HEK293 (cell line): ENCODE measurements at regions not wholly inside any gene's neighbourhood (a gene's known extent, or its start where the extent isn't known, plus 50 kb on each side); places are given as distances from the start of the nearest gene placed in this dataset.

Experiments
- CTCF ChIA-PET: fragments of 350-600 bp; formaldehyde crosslinking; extraction: SDS; loops from one replicate; lab custom pipeline; 2021; ENCODE audit warnings: antibody characterized with exemption; lab: Yijun Ruan, JAX
- POLR2A ChIA-PET: fragments of 300-600 bp; formaldehyde crosslinking; extraction: SDS; loops from one replicate; lab custom pipeline; 2020; ENCODE audit warnings: antibody characterized with exemption, inconsistent platforms; lab: Yijun Ruan, JAX
- H3K27ac ChIP-seq: fragments of 200-500 bp; sonication (Bioruptor generic); 2 replicates; pipeline ENCODE4 v1.5.1; 2014; ENCODE audit warnings: low read depth, low read length, control low read depth, inconsistent platforms; ENCODE audit errors: extremely low read depth
- H3K36me3 ChIP-seq, 2 experiments: fragments of 200-500 bp in 1 of 2; sonication (Bioruptor generic) in 1 of 2; 1 replicate in 1 of 2; 2 replicates in 1 of 2; pipeline ENCODE4 v1.5.1; 2014 to 2017; ENCODE audit warnings: inconsistent platforms in 2 of 2, low read length in 2 of 2; ENCODE audit not compliant: control insufficient read depth in 2 of 2, insufficient read depth in 1 of 2
- H3K4me1 ChIP-seq: fragments of 200-500 bp; sonication (Bioruptor generic); 2 replicates; pipeline ENCODE4 v1.5.1; 2014; ENCODE audit warnings: mild to moderate bottlenecking, low read length, inconsistent platforms; ENCODE audit not compliant: control insufficient read depth, insufficient read depth
- H3K4me3 ChIP-seq: 2 replicates; pipeline ENCODE4 v1.5.1; 2011; ENCODE audit warnings: low read depth, mild to moderate bottlenecking, control low read depth, low read length, moderate library complexity
- H3K9me3 ChIP-seq: fragments of 200-500 bp; sonication (Bioruptor generic); 2 replicates; pipeline ENCODE4 v1.5.1; 2014; ENCODE audit warnings: low read depth, low read length, inconsistent platforms; ENCODE audit not compliant: control insufficient read depth, insufficient read depth
- GLIS2 ChIP-seq: fragments of 450-650 bp; formaldehyde crosslinking; IDR thresholded peaks from 2 replicates; pipeline ENCODE4 v1.5.1; 2016; ENCODE audit warnings: missing biosample characterization, missing genetic modification characterization
- KLF7 ChIP-seq: fragments of 450-650 bp; formaldehyde crosslinking; IDR thresholded peaks from 2 replicates; pipeline ENCODE4 v1.5.1; 2016; ENCODE audit warnings: missing biosample characterization, missing genetic modification characterization, borderline replicate concordance
- PRDM1 ChIP-seq: fragments of 450-650 bp; formaldehyde crosslinking; IDR thresholded peaks from 2 replicates; pipeline ENCODE4; 2016; ENCODE audit warnings: missing biosample characterization, missing genetic modification characterization
- SCRT1 ChIP-seq: fragments of 450-650 bp; formaldehyde crosslinking; IDR thresholded peaks from 2 replicates; pipeline ENCODE4 v1.5.1; 2016; ENCODE audit warnings: missing biosample characterization, missing genetic modification characterization, borderline replicate concordance
- SP2 ChIP-seq: fragments of 450-650 bp; formaldehyde crosslinking; IDR thresholded peaks from 2 replicates; pipeline ENCODE4 v1.5.1; 2016; ENCODE audit warnings: missing biosample characterization, missing genetic modification characterization
- YY2 ChIP-seq: fragments of 450-650 bp; formaldehyde crosslinking; IDR thresholded peaks from 2 replicates; pipeline ENCODE4 v1.5.1; 2016; ENCODE audit warnings: missing biosample characterization, missing genetic modification characterization
- ZBTB1 ChIP-seq: fragments of 450-650 bp; formaldehyde crosslinking; IDR thresholded peaks from 2 replicates; pipeline ENCODE4 v1.5.1; 2016; ENCODE audit warnings: missing biosample characterization, missing genetic modification characterization
- ZFP37 ChIP-seq: fragments of 450-650 bp; formaldehyde crosslinking; IDR thresholded peaks from 2 replicates; pipeline ENCODE4 v1.5.1; 2016; ENCODE audit warnings: missing biosample characterization, missing genetic modification characterization
- ZFP69B ChIP-seq: fragments of 450-650 bp; formaldehyde crosslinking; IDR thresholded peaks from 2 replicates; pipeline ENCODE4 v1.5.1; 2016; ENCODE audit warnings: missing biosample characterization, missing genetic modification characterization
- ZNF114 ChIP-seq: fragments of 450-650 bp; formaldehyde crosslinking; IDR thresholded peaks from 2 replicates; pipeline ENCODE4 v1.5.0; 2017; ENCODE audit warnings: missing biosample characterization, missing genetic modification characterization
- ZNF148 ChIP-seq: fragments of 450-650 bp; formaldehyde crosslinking; IDR thresholded peaks from 2 replicates; pipeline ENCODE4 v1.5.0; 2017; ENCODE audit warnings: missing biosample characterization, missing genetic modification characterization, borderline replicate concordance
- ZNF169 ChIP-seq: fragments of 450-650 bp; formaldehyde crosslinking; IDR thresholded peaks from 2 replicates; pipeline ENCODE4 v1.5.1; 2016; ENCODE audit warnings: missing biosample characterization, missing genetic modification characterization
- ZNF266 ChIP-seq: fragments of 450-650 bp; formaldehyde crosslinking; IDR thresholded peaks from 2 replicates; pipeline ENCODE4 v1.5.1; 2016; ENCODE audit warnings: missing biosample characterization, missing genetic modification characterization, low read depth
- ZNF324 ChIP-seq: fragments of 450-650 bp; formaldehyde crosslinking; IDR thresholded peaks from 2 replicates; pipeline ENCODE4 v1.5.1; 2016; ENCODE audit warnings: missing biosample characterization, missing genetic modification characterization
- ZNF366 ChIP-seq: fragments of 450-650 bp; formaldehyde crosslinking; conservative IDR thresholded peaks from 2 replicates; pipeline ENCODE4 v1.5.1; 2016; ENCODE audit warnings: missing biosample characterization, missing genetic modification characterization
- ZNF529 ChIP-seq: fragments of 450-650 bp; formaldehyde crosslinking; IDR thresholded peaks from 2 replicates; pipeline ENCODE4 v1.5.1; 2017; ENCODE audit warnings: missing genetic modification characterization, missing biosample characterization; ENCODE audit not compliant: insufficient replicate concordance
- ZNF580 ChIP-seq: fragments of 450-650 bp; formaldehyde crosslinking; IDR thresholded peaks from 2 replicates; pipeline ENCODE4 v1.5.1; 2016; ENCODE audit warnings: missing biosample characterization, missing genetic modification characterization
- ZNF677 ChIP-seq: fragments of 450-650 bp; IDR thresholded peaks from 2 replicates; pipeline ENCODE4 v1.5.0; 2018; ENCODE audit warnings: missing biosample characterization, mild to moderate bottlenecking, missing genetic modification characterization, moderate library complexity
- ZNF76 ChIP-seq: fragments of 450-650 bp; formaldehyde crosslinking; IDR thresholded peaks from 2 replicates; pipeline ENCODE4; 2016; ENCODE audit warnings: low read depth, missing biosample characterization, missing genetic modification characterization, borderline replicate concordance
- ZNF777 ChIP-seq: fragments of 450-650 bp; formaldehyde crosslinking; IDR thresholded peaks from 2 replicates; pipeline ENCODE4 v1.5.1; 2017; ENCODE audit warnings: missing biosample characterization, missing genetic modification characterization, borderline replicate concordance
- ZNF837 ChIP-seq: fragments of 450-650 bp; formaldehyde crosslinking; IDR thresholded peaks from 2 replicates; pipeline ENCODE4 v1.5.1; 2016; ENCODE audit warnings: missing biosample characterization, missing genetic modification characterization
- TF ChIP-seq, protein P1 (sequence below): fragments of 450-650 bp; formaldehyde crosslinking; IDR thresholded peaks from 2 replicates; pipeline ENCODE4 v1.5.1; 2016; ENCODE audit warnings: missing biosample characterization, missing genetic modification characterization
- TF ChIP-seq, protein P2 (sequence below): fragments of 450-650 bp; formaldehyde crosslinking; IDR thresholded peaks from 2 replicates; pipeline ENCODE4 v1.5.1; 2017; ENCODE audit warnings: missing biosample characterization, missing genetic modification characterization
- TF ChIP-seq, protein P3 (sequence below): fragments of 450-650 bp; formaldehyde crosslinking; IDR thresholded peaks from 2 replicates; pipeline ENCODE4 v1.5.1; 2016; ENCODE audit warnings: missing biosample characterization, missing genetic modification characterization

- ChIA-PET POLR2A (no interaction called here), CTCF (interaction anchor here (0.6 to 0.7 kb wide), 3 partner anchors 36 to 589 kb away, joined by 3 to 4 read pairs (median 3); no protein-coding TSS in a partner anchor)
- no peaks in the 10 kb centered on the region for H3K9me3 ChIP-seq
- TF ChIP-seq ZNF777 (tag by site-specific recombination), result no peak
- no peak overlapping the region for H3K27ac ChIP-seq
- no peaks in the 10 kb centered on the region for H3K36me3 ChIP-seq
- H3K4me1 ChIP-seq, result no peaks in the 10 kb centered on the region
- no peak overlapping the region for H3K4me3 ChIP-seq
These were observed 601.4 kb upstream of the MGMT start for GRCh38 chr10:128865436-128866195.

DNA sequence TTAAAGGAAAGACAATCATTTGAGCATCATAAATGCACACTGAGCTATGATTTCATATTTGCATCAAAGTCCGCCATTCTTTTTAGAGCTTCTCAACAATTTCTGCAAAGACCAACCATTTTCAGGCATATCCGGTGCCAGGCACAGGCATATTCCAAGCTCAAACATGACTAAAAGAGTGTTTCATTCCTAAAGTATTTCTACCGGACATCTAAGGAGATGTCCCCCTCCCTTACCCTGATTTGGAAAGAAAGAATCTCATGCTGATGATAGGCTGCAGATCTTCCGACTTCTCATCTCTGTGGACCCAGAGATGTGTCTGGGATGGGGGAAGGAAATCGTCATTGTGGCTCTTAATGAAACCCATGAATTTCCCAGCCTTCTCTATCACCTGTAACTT lies 600.5 kb upstream of the MGMT start:
- Histone ChIP-seq H3K36me3 (no peaks in the 10 kb centered on the region), H3K27ac (no peak overlapping the region), H3K9me3 (no peaks in the 10 kb centered on the region)
- POLR2A ChIA-PET, result no interaction called here
- CTCF ChIA-PET, result interaction anchor here (0.6 to 0.7 kb wide), 2 partner anchors 9 to 35 kb away, joined by 3 to 4 read pairs; no protein-coding TSS in a partner anchor
- TF ChIP-seq SP2 (tag by site-specific recombination) (no peak), ZNF580 (tag by site-specific recombination) (no peak), ZNF324 (tag by site-specific recombination) (no peak), ZFP69B (tag by site-specific recombination) (no peak), ZNF76 (tag by site-specific recombination) (no peak), ZNF266 (tag by site-specific recombination) (no peak), PRDM1 (tag by site-specific recombination) (no peak), ZFP37 (tag by site-specific recombination) (no peak), ZBTB1 (tag by site-specific recombination) (no peak), GLIS2 (no peak), ZNF169 (tag by site-specific recombination) (no peak), ZNF114 (tag by site-specific recombination) (no peak), ZNF366 (no peak), SCRT1 (tag by site-specific recombination) (no peak), YY2 (tag by site-specific recombination) (no peak), ZNF529 (tag by site-specific recombination) (no peak), ZNF677 (tag by site-specific recombination) (no peak)
- TF ChIP-seq, protein P1, sequence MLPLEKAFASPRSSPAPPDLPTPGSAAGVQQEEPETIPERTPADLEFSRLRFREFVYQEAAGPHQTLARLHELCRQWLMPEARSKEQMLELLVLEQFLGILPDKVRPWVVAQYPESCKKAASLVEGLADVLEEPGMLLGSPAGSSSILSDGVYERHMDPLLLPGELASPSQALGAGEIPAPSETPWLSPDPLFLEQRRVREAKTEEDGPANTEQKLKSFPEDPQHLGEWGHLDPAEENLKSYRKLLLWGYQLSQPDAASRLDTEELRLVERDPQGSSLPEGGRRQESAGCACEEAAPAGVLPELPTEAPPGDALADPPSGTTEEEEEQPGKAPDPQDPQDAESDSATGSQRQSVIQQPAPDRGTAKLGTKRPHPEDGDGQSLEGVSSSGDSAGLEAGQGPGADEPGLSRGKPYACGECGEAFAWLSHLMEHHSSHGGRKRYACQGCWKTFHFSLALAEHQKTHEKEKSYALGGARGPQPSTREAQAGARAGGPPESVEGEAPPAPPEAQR (tag by site-specific recombination), result no peak
- TF ChIP-seq, all 188 proteins: peak for 0
- H3K4me3 ChIP-seq, result no peak overlapping the region
- H3K4me1 ChIP-seq, result no peaks in the 10 kb centered on the region

GRCh38 chr10:128867210-128867609 lies 599.8 kb upstream of the MGMT start:
- H3K36me3 ChIP-seq, result no peaks in the 10 kb centered on the region
- H3K4me1 ChIP-seq, result no peaks in the 10 kb centered on the region
- no peak overlapping the region for H3K4me3 ChIP-seq
- POLR2A ChIA-PET, result no interaction called here
- H3K9me3 ChIP-seq, result no peaks in the 10 kb centered on the region
- CTCF ChIA-PET, result interaction anchor here (0.7 kb wide), 1 partner anchor 9 kb away, joined by 3 read pairs; no protein-coding TSS in a partner anchor
- H3K27ac ChIP-seq, result no peak overlapping the region
- TF ChIP-seq, protein P2, sequence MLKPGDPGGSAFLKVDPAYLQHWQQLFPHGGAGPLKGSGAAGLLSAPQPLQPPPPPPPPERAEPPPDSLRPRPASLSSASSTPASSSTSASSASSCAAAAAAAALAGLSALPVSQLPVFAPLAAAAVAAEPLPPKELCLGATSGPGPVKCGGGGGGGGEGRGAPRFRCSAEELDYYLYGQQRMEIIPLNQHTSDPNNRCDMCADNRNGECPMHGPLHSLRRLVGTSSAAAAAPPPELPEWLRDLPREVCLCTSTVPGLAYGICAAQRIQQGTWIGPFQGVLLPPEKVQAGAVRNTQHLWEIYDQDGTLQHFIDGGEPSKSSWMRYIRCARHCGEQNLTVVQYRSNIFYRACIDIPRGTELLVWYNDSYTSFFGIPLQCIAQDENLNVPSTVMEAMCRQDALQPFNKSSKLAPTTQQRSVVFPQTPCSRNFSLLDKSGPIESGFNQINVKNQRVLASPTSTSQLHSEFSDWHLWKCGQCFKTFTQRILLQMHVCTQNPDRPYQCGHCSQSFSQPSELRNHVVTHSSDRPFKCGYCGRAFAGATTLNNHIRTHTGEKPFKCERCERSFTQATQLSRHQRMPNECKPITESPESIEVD (tag by site-specific recombination), result no peak
- TF ChIP-seq, protein P3, sequence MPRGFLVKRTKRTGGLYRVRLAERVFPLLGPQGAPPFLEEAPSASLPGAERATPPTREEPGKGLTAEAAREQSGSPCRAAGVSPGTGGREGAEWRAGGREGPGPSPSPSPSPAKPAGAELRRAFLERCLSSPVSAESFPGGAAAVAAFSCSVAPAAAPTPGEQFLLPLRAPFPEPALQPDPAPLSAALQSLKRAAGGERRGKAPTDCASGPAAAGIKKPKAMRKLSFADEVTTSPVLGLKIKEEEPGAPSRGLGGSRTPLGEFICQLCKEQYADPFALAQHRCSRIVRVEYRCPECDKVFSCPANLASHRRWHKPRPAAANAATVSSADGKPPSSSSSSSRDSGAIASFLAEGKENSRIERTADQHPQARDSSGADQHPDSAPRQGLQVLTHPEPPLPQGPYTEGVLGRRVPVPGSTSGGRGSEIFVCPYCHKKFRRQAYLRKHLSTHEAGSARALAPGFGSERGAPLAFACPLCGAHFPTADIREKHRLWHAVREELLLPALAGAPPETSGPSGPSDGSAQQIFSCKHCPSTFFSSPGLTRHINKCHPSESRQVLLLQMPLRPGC (tag by site-specific recombination), result no peak
- TF ChIP-seq ZNF148 (tag by site-specific recombination) (no peak), ZNF837 (no peak), KLF7 (tag by site-specific recombination) (no peak)
